Skeletal muscle cell (primary cell): ENCODE measurements at regions not wholly inside any gene's neighbourhood (a gene's known extent, or its start where the extent isn't known, plus 50 kb on each side); places are given as distances from the start of the nearest gene placed in this dataset.
"Not testable (repeated sequence)": the region's sequence is repeated elsewhere in the genome, so short reads cannot be mapped to it uniquely, and the experiment has no call there.

Experiments used
- DNase-seq: peaks from one replicate; pipeline ENCODE4 v3.0.0-alpha.2; 2010; ENCODE audit warnings: low read depth
- H3K4me3 ChIP-seq: 2 replicates; pipeline ENCODE4 v1.5.1; 2011; ENCODE audit warnings: low read depth, mild to moderate bottlenecking, control low read depth, low read length, moderate library complexity

DNA sequence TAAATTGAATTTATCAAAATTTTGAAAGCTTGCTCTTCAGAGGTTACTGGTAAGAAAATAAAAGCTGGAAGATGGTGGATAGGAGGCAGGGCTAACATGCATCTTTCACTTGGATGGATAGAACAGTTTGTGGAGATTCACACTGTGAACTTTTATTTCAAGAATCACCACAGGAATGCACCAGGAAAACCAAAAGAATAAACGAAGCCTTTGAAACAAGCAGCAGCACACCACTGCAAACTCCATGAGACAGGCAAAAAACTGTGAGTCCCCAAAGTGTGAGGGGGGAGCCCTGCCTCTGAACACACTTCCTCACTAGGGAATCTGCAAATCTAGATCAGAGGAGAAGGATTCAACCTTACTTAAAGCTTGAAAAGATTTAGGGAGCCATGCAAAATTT, 122.2 kb downstream of the RTP4 start:
- no peak overlapping the region for H3K4me3 ChIP-seq
- no peak for DNase-seq

DNA sequence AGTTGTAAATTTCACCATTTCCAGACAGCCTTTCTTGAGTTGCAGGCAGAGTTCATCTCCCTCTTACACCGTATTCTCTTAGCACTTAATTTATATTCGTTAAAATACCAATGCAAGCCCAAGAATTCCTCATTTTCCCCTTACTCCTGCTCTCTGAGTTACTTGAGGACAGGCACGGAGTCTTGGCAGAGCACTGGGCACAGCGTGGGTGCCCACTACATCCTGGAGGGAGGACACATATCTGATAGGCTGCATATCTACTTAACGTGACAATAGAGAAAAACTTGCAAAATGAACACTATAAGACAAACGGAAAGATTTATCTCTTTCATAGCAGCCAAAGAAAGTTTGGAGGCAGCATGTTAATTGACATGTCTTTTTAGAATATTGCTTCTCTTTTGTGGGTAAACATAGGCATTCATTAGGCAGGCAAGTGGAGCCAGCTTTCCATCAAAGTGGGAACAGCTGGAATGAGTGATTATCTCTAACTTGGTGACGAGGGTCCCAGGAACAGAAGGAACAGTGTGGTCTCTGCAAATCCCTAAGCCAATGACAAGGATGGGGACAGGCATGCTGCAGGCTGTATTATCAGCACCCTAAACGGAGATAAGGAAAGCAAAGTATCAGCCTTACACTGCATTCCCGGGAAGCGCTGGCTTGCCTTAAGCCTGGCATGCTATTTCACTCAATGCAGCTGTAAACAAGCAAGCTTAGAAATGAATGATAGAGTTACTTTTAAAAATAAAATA, 116.5 kb downstream of the RTP4 start:
- no peak overlapping the region for H3K4me3 ChIP-seq
- no peak for DNase-seq

DNA sequence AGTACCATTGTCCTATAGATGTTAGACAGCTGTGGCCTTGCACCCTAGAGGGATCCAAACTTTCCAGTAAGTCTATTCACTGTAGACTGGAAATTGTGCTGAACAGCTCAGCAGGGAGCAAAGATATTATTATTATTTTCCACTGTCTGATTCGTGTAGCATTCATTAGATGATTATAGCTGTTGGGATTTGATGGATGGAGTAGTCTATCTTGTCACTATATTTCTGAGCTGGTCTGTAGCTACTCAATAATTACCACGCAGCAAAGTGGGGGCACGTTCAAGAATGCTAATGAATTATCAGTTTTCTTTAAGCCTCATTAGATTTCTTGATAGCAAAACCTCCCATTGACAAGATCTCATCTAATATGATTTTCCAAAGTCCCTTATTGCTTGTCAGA, 113.2 kb downstream of the RTP4 start:
- no peak for DNase-seq
- no peak overlapping the region for H3K4me3 ChIP-seq

DNA sequence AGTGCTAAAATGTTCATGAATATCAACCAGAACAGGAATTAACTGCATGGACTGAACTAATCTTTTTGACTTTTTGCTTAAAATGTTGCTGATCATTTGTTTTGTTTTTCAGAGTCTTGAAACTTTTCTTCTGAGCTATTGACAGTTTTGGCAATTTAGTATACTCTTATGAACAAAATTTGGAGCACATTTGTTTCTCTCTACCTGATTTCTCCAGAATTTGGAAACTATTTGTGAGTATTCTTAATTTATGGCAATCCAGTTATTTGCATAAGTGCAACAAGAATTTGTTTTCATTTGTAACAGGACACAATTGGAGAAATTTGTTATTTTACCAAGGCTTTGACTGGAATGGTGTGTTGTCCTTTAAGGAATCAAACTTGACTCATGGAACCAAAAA, 107.4 kb downstream of the RTP4 start:
- not testable (repeated sequence) for H3K4me3 ChIP-seq, DNase-seq

DNA sequence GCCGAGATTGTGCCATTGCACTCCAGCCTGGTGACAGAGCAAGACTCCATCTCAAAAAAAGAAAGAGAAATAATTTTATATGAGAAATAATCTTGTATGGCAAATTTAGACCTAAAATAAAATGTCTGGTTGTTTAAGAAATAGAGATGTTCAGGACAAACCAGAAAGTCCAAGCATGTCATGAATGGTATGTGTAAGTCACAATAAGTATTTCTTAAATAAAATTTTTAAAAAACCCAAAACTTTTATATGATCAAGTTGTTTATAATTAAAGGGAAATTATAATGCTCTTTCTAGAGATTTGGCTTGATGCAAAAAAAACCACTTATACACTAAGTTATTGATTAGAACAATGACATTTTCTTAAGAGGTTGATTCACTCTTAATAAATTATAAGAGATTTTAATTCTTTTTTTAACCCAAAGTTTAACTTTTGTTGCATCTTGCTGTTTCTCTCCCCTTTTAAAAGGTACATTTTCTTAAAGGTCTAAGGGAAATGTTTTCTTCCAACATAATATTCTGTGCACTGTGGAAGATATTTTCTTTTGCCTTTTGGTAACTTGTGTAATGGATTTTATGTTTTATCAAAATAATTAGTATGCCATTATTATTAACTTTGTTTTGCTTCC, 105.7 kb downstream of the RTP4 start:
- no peak for DNase-seq
- H3K4me3 ChIP-seq = no peak overlapping the region

DNA sequence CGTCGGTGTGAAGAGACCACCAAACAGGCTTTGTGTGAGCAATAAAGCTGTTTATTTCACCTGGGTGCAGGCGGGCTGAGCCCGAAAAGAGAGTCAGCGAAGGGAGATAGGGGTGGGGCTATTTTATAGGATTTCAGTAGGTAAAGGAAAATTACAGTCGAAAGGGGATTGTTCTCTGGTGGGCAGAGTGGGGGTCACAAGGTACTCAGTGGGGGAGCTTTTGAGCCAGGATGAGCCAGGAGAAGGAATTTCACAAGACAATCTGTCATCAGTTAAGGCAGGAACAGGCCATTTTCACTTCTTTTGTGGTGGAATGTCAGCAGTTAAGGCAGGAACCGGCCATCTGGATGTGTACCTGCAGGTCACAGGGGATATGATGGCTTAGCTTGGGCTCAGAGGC, 98.1 kb downstream of the RTP4 start:
- not testable (repeated sequence) for H3K4me3 ChIP-seq, DNase-seq

DNA sequence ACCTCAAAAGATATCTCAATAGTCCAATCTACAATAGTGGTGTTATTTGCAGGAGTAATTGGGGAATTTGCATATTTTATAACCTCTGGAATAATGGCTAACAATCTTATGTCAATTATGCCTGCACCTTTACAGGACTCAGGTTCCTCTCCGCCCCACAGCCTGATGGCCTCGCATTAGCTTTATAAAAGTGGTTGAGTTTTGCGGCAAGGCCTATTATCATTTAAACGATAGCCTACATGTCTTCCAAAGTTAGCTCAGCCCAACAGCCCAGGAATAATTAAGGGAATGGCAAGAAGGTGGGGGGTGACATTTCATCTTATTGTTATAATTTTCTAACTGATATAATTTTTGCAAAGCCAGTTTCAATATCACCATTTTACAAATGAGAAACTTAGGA, 97.3 kb downstream of the RTP4 start:
- DNase-seq = no peak
- H3K4me3 ChIP-seq = no peak overlapping the region

DNA sequence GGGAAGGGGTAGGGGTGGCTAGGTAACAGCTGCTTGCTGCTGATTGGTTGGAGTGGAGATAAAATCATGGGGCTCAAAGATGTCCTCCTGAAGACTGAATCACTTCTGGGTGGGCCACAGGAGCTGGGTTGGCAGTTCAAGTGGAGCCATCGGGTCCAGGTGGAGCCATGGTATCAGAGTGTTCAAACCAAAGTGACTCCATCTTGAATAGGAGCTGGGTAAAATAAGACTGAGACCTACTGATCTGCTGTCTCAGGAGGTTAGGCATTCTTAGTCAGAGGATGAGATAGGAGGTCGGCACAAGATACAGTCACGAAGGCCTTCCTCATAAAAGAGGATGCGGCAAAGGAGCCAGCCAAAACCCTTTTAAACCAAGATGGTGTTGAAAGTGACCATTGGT, 96.5 kb downstream of the RTP4 start:
- no peak for DNase-seq
- H3K4me3 ChIP-seq = no peak overlapping the region

DNA sequence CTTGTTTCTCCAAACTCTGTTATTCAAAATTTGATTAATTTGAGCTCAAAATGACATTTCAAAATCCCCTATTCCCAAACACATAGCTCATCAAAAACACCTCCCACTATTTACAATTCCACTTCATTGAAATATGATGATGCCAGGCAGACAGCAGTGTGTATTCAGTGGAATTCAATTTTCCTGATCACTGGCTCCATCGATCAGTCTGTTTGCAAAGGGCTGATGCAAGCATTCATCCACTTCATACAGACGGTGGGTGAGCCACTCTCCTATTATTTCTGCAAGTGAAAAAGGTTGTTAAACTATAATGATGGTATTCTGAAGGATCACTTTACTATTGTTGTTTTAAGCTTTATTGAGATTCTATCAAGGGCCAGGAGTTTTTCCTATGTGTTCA, 90.7 kb downstream of the RTP4 start:
- H3K4me3 ChIP-seq = no peak overlapping the region
- no peak for DNase-seq

DNA sequence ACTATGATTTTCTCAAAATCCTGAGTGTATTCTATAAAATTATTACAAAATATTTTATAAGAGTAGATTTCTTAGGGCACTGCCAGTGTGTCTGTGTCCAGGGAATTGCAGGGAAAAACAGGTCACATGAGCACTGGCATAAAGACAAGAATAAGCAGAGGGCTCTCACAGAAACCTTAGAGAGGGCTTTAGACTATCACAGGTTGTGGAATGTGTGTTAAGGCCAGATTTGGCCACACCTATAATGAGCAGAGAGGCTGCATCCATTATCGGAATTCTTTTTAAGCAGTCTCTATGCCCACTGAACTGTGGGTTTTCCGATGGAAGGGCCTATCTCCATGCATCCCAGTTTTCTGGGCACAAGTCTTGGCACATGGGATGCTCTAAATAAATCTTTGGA, 90.2 kb downstream of the RTP4 start:
- no peak for DNase-seq
- H3K4me3 ChIP-seq = no peak overlapping the region

DNA sequence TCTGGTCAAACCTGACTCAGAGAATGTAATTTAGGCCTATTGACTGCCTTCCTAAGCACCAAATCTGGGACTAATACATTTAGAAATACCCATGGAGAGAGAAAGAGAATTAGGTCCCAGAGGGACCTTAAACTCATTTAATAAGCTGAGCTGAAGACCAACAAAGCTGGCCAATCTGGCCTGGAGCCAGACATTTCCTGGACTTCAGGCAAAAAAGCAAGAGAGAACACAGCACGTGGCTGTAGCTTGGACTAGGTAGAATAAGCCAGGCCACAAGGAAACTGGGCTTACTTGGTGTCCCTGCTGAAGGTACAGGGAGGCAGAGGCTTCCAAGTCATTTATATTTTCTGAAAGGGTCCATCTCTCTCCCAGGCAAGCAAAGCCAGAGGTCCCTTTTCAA, 88.1 kb downstream of the RTP4 start:
- H3K4me3 ChIP-seq = no peak overlapping the region
- peak; percentile 0 for DNase-seq

DNA sequence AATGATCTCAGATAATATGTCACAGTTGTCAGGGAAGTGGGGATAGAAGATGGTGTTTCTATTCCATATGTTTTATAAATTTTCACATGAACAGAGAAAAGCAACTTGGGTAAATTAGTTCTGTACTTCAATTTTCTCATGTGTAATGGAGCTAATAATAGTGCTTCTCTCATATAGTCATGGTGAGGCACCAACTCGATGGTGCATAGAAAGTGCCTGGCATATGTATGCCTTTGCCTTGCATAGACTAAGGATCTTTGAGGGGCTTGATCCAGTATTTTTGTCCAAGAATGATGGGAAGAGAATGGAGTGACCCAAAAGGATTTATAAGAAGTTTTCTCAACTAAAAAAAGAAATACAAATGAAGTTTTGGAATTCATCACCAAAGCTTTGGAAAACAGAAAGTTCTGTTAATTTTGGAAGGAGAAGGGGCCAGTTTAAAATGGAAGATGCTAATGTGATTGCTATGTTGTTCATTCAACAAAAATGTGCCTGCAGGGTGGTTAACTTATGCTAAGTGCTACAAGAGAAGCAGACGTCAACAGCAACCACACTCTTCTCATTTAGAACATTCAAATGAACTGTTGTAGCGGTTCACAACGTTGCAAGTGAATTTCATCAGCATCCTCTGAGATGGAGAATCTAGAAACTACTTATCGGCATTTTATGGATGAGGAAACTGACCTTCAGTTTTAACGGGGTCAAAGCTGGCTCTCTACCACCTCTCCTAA, 86.1 kb downstream of the RTP4 start:
- DNase-seq = no peak
- H3K4me3 ChIP-seq = no peak overlapping the region

DNA sequence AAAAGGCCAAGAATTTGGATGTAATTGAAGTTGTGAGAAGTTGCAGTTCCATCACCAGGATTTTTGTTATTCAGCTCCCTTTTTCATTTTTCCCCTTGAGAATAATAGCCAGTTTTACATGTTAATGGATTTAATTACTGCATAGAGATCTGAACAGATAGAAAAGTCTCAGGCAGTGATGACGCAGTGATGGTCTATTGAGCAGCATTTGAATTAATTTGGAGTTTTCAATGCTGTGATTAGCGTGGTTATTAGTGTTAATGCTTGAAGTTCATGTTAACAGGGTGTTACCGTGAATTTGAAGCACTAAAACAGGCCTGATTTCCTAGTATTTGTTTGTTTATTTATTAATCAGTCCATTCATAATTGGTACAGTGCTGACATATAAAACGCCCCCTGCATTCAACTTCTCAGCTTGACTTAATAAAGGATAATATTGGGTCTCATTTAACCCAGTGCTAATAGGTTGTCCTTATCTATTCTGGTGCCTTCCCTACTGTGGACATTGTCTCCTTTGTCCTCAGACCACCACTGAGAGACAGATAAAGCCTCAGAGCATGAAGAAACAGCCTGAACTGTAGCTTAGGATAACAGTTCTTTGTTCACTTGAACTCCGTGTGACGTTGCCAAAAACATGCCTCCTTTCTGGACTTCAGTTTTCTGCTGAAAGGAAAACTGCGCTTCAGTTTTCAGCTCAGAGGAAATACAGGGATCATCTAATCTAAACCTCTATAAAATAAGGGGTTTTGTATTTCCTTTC, 82.4 kb downstream of the RTP4 start:
- H3K4me3 ChIP-seq = no peak overlapping the region
- no peak for DNase-seq

DNA sequence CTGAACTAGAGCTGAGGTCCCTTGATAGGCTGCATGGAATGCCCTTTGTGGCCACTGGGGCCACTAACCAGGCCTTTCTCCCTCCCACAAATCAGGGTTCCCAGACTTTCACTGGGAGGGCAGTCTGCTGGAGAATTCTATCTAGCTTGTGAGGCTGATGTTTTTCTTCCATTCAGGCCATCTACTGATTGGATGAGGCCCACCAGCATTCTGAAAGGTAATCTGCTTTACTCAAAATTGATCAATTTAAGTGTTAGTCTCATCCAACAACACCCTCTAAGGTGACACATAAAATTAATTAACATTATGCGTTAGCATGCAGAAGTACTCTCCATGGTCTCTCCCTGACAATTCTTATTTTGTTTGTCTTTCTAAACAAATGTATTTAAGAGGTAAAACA, 80.5 kb downstream of the RTP4 start:
- no peak for DNase-seq
- no peak overlapping the region for H3K4me3 ChIP-seq

DNA sequence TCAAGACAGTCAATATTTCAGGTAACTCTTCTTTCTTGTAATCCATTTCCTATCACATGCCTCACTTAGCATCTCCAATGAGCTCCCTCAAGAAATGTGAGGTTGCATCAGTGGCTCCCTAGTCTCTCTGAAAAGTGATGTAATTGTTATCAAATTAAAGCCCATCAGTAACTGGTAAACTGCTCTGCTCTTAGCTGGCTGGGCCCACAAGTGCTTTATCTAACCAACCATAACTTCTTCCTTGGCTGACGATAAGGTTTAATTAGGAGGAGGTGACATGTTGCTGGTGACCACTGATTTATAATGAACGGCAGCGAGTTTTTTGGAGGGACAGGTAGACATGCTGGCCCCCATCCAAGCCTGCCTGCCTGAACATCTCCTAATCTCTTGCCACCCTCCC, 79.6 kb downstream of the RTP4 start:
- DNase-seq = no peak
- H3K4me3 ChIP-seq = no peak overlapping the region

DNA sequence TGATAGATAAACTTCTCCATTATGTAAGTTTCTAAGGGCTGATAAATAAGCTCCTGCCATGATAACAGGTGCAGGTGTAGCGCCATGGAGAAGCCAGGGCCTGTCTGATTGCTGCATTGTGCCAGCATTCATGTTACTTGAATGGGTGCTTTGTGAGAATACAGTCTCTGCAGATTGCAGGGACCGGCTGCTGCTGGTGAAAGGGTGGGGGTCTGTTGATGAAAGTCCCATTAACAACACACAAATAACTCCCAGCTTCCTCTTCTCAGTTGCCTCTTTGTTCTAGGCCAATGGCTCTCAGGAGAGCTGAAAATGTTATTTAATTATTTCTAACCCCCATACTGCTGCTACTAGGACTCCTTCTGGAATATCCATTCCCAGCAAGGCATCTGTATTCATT, 77.2 kb downstream of the RTP4 start:
- H3K4me3 ChIP-seq = no peak overlapping the region
- DNase-seq = no peak

DNA sequence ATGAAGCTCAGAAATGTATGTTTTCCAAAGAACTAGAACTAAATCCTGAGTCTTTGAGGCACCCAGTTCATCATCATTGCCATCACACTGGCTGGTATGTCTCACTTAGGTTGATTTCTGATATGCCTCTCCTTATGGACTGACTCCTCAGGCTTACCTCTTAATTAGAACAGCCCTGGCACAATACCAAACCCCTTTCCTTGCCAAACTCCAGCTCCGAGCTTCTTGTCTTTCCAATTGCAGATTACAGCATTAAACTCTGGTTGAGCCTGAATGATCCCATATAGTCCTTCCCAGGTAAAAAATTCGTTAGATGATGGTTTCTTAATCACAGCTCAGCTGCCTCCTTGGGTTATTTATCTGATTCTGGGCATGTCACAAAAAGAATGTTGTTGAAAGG, 66.3 kb downstream of the RTP4 start:
- no peak for DNase-seq
- H3K4me3 ChIP-seq = no peak overlapping the region

DNA sequence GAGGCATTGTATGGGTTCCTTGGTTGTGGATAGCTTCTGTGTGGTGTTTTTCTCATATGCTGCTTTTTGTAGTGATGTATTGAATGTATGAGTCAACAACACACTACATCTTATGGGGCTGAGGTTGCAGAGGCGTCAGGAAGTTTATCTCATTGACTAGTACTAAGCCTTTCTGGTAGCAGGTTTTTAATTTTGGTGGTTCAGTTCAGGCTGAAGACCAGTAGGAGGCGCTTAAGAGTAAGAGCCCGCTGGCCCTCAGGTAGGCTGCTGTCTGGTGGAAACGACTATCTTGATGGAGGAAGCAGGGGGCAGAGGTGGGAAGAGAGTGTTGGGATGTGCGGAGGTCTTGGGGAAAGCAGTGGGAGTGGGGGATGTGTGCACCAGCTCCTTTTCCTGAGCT, 62.4 kb downstream of the RTP4 start:
- H3K4me3 ChIP-seq = no peak overlapping the region
- DNase-seq = no peak
